B cell (primary cell): ENCODE measurements at regions not wholly inside any gene's neighbourhood (a gene's known extent, or its start where the extent isn't known, plus 50 kb on each side); places are given as distances from the start of the nearest gene placed in this dataset.

Source experiments
- EZH2 ChIP-seq: IDR thresholded peaks from 2 replicates; pipeline ENCODE4 v1.6.1; 2012; ENCODE audit warnings: borderline replicate concordance, low read depth, mild to moderate bottlenecking, moderate library complexity, low read length; ENCODE audit not compliant: insufficient read depth, poor library complexity, severe bottlenecking
- TF ChIP-seq, protein P1 (sequence below): fragments of 200-600 bp; IDR thresholded peaks from one replicate; pipeline ENCODE4 v1.8.0; 2022; ENCODE audit warnings: antibody characterized with exemption, mild to moderate bottlenecking

DNA sequence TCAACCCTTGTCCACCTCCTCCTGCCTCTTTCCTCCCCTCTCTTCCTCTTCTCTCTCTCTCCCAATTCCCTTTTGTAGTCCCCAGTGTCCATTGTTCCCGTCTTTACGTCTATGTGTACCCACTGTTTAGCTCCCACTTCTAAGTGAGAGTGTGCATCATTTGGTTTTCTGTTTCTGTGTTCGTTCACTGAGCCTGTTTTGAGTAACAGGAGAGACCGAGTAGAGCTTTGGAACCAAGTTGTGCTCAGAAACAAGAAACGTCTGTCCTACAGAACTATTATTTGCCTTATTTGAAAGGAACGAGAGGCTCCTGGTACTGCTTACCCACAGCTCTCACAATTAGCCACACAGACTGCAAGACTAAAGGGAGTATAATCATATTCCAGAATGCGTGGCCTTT, 50.1 kb upstream of the MAPRE2 start:
- TF ChIP-seq, protein P1, sequence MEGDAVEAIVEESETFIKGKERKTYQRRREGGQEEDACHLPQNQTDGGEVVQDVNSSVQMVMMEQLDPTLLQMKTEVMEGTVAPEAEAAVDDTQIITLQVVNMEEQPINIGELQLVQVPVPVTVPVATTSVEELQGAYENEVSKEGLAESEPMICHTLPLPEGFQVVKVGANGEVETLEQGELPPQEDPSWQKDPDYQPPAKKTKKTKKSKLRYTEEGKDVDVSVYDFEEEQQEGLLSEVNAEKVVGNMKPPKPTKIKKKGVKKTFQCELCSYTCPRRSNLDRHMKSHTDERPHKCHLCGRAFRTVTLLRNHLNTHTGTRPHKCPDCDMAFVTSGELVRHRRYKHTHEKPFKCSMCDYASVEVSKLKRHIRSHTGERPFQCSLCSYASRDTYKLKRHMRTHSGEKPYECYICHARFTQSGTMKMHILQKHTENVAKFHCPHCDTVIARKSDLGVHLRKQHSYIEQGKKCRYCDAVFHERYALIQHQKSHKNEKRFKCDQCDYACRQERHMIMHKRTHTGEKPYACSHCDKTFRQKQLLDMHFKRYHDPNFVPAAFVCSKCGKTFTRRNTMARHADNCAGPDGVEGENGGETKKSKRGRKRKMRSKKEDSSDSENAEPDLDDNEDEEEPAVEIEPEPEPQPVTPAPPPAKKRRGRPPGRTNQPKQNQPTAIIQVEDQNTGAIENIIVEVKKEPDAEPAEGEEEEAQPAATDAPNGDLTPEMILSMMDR, result no peak
- TF ChIP-seq EZH2, result no peak
